A673 (cell line): ENCODE measurements at regions not wholly inside any gene's neighbourhood (a gene's known extent, or its start where the extent isn't known, plus 50 kb on each side); places are given as distances from the start of the nearest gene placed in this dataset.

Source experiments
- BruUV-seq: library from RNA; stranded (reverse); fragments of 400-500 nt; replicated peaks from 2 replicates; lab custom pipeline; 2021; lab: Mats Ljungman, UMichigan
- CTCF ChIA-PET: fragments of 300-600 bp; sonication (Branson Sonifier 250); formaldehyde crosslinking; loops from one replicate; lab custom pipeline; 2022; ENCODE audit warnings: antibody characterized with exemption; lab: Charles Lee
- POLR2A ChIA-PET: fragments of 300-600 bp; sonication (Branson Sonifier 250); formaldehyde crosslinking; loops from one replicate; lab custom pipeline; 2022; ENCODE audit warnings: antibody characterized with exemption; ENCODE audit not compliant: low non-redundant PET; lab: Charles Lee
- DNase-seq: peaks from one replicate; pipeline ENCODE4 v3.0.0-alpha.2; 2015; ENCODE audit warnings: low spot score
- H3K27ac ChIP-seq: fragments of 200-600 bp; sonication (generic); 2 replicates; pipeline ENCODE4 v1.5.1; 2016; ENCODE audit warnings: mixed run types, low read depth, mild to moderate bottlenecking, mixed read lengths, antibody characterized with exemption, low read length; ENCODE audit not compliant: poor library complexity, severe bottlenecking
- H3K27me3 ChIP-seq: fragments of 200-600 bp; sonication (generic); replicated peaks from 2 replicates; pipeline ENCODE4 v1.6.1; 2017; ENCODE audit warnings: mixed run types, low read depth, mild to moderate bottlenecking, mixed read lengths, antibody characterized with exemption, low read length; ENCODE audit not compliant: insufficient read depth, poor library complexity
- H3K36me3 ChIP-seq: fragments of 200-600 bp; sonication (generic); 2 replicates; pipeline ENCODE4 v1.6.1; 2016; ENCODE audit warnings: mixed run types, mild to moderate bottlenecking, mixed read lengths, antibody characterized with exemption, low read length; ENCODE audit not compliant: insufficient read depth, poor library complexity, severe bottlenecking
- H3K4me1 ChIP-seq: fragments of 200-600 bp; sonication (generic); 2 replicates; pipeline ENCODE4 v1.6.1; 2017; ENCODE audit warnings: mixed run types, mild to moderate bottlenecking, mixed read lengths, antibody characterized with exemption, low read length; ENCODE audit not compliant: insufficient read depth, poor library complexity, severe bottlenecking
- H3K4me3 ChIP-seq: fragments of 200-600 bp; sonication (generic); 2 replicates; pipeline ENCODE4 v1.5.1; 2016; ENCODE audit warnings: low read depth, mixed run types, mild to moderate bottlenecking, mixed read lengths, low read length; ENCODE audit not compliant: poor library complexity, severe bottlenecking
- H3K9me3 ChIP-seq: fragments of 200-600 bp; sonication (generic); 2 replicates; pipeline ENCODE4 v1.6.1; 2016; ENCODE audit warnings: mixed run types, low read depth, mild to moderate bottlenecking, mixed read lengths, antibody characterized with exemption, low read length; ENCODE audit not compliant: poor library complexity, severe bottlenecking
- EZH2 ChIP-seq: fragments of 200-600 bp; sonication (generic); IDR thresholded peaks from 2 replicates; pipeline ENCODE4 v1.6.1; 2017; ENCODE audit warnings: borderline replicate concordance, low read depth, mild to moderate bottlenecking, mixed read lengths, antibody characterized with exemption, low read length; ENCODE audit not compliant: poor library complexity, severe bottlenecking
- intact Hi-C: fragments of 100-400 bp; cut with micrococcal nuclease; formaldehyde crosslinking; loops from one replicate; pipeline ENCODE4 v1.10.0; 2022; ENCODE audit not compliant: unreplicated experiment
- TF ChIP-seq, protein P1 (sequence below): fragments of 300-800, 200-600 bp; sonication (generic); conservative IDR thresholded peaks from 2 replicates; pipeline ENCODE4 v1.5.1; 2017; ENCODE audit warnings: low read depth, mild to moderate bottlenecking, antibody characterized with exemption, low read length, moderate library complexity, mixed read lengths

DNA sequence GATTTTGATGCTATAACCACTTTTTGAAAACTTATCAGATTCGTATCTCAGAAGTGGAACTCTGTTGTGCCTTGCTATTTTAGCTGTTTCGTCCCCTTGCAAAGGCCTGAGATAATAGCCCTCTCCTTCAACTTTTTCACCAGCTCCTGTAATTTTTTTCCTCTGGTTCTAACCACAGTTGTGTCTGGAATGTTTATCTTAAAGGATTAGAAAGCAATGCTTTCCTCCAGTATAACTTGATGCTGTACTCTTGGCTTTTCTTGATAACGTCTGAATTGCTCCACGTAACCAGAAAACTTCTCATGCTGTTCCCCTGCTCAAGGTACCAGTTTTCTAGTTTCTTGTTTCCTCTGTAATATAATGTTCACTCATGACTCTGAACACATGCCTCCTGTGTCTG, 209.4 kb downstream of the DTWD2 start:
- no peaks in the 10 kb centered on the region for H3K4me1 ChIP-seq
- DNase-seq: no peak
- ChIA-PET CTCF (no interaction called here), POLR2A (no interaction called here)
- no peaks in the 10 kb centered on the region for H3K36me3 ChIP-seq
- H3K4me3 ChIP-seq: no peak overlapping the region
- H3K27ac ChIP-seq: no peak overlapping the region
- intact Hi-C loops: no loop called here
- TF ChIP-seq, protein P1, sequence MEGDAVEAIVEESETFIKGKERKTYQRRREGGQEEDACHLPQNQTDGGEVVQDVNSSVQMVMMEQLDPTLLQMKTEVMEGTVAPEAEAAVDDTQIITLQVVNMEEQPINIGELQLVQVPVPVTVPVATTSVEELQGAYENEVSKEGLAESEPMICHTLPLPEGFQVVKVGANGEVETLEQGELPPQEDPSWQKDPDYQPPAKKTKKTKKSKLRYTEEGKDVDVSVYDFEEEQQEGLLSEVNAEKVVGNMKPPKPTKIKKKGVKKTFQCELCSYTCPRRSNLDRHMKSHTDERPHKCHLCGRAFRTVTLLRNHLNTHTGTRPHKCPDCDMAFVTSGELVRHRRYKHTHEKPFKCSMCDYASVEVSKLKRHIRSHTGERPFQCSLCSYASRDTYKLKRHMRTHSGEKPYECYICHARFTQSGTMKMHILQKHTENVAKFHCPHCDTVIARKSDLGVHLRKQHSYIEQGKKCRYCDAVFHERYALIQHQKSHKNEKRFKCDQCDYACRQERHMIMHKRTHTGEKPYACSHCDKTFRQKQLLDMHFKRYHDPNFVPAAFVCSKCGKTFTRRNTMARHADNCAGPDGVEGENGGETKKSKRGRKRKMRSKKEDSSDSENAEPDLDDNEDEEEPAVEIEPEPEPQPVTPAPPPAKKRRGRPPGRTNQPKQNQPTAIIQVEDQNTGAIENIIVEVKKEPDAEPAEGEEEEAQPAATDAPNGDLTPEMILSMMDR: no peak
- no peak for TF ChIP-seq EZH2
- H3K27me3 ChIP-seq: no peaks in the 10 kb centered on the region
- BruUV-seq: no TSS peak
- H3K9me3 ChIP-seq: no peaks in the 10 kb centered on the region

DNA sequence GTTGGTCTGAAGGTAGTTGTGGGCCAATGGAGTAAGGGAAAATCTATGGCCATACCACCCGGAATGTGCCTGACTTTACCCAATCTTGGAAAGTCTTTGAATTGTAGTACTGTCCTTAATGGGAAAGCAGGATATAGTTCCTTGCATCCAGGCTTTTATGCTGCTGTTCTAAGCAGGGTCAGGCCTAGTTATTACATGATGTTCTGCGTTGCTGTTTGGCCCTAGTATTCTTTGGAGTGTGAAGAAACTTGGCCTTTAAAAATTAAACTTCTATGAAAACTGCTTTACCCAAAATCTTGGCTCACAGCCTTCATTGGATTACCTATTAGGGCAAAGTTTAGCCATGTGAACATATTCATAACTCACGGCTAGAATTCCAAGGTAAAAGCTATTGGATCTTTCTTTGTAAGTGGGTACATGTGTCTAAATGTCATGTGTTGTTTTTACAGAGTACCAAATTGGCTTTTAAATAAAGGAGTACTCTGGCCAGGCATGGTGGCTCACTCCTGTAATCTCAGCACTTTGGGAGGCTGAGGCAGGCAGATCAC, 211.1 kb downstream of the DTWD2 start:
- CTCF ChIA-PET: no interaction called here
- no peak for DNase-seq
- Histone ChIP-seq H3K27me3 (no peaks in the 10 kb centered on the region), H3K27ac (no peak overlapping the region), H3K4me1 (no peaks in the 10 kb centered on the region), H3K36me3 (no peaks in the 10 kb centered on the region), H3K4me3 (no peak overlapping the region), H3K9me3 (no peaks in the 10 kb centered on the region)
- intact Hi-C loops: no loop called here
- POLR2A ChIA-PET: no interaction called here
- TF ChIP-seq EZH2: no peak
- TF ChIP-seq, protein P1: no peak
- BruUV-seq: no TSS peak

DNA sequence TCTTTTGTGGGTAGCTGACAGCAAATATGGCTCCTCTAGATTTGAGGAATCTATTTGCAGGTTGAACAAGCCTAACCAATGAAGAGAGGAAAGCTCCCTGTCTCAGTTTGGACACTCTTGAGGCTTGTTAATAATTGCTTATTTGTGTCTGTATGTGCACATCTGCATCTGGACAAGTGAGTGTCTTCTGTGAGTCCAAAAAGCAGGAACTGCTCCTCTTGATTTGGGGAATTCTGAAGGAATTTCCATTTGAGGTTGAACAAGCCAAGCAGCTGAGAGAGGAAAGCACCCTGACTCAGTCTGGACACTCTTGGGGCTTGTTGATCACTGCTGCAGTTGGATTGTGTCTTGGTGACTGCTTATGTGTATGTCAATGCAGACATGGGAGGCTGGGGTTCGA, 211.6 kb downstream of the DTWD2 start:
- ChIA-PET CTCF (no interaction called here), POLR2A (no interaction called here)
- H3K4me1 ChIP-seq: no peaks in the 10 kb centered on the region
- H3K4me3 ChIP-seq: no peak overlapping the region
- no peak for DNase-seq
- H3K9me3 ChIP-seq: no peaks in the 10 kb centered on the region
- no peaks in the 10 kb centered on the region for H3K36me3 ChIP-seq
- H3K27me3 ChIP-seq: no peaks in the 10 kb centered on the region
- no peak overlapping the region for H3K27ac ChIP-seq
- TF ChIP-seq, protein P1: no peak
- intact Hi-C loops: no loop called here
- no TSS peak for BruUV-seq
